HepG2 (cell line): ENCODE measurements at regions not wholly inside any gene's neighbourhood (a gene's known extent, or its start where the extent isn't known, plus 50 kb on each side); places are given as distances from the start of the nearest gene placed in this dataset.

Experiments
- ATAC-seq: fragments of 200-7000 bp; cut with Tn5 transposase; 3 replicates; pipeline ENCODE4 v1.9.1; 2020; ENCODE audit warnings: mild to moderate bottlenecking, moderate library complexity
- BruUV-seq: library from RNA; stranded (reverse); fragments of 400-500 nt; replicated peaks from 2 replicates; lab custom pipeline; 2021; lab: Mats Ljungman, UMichigan
- CTCF ChIA-PET: fragments of 300-600 bp; formaldehyde crosslinking; extraction: SDS; loops from one replicate; lab custom pipeline; 2021; ENCODE audit warnings: low total read pairs, inconsistent platforms, low intra/inter-chr PET ratio; lab: Yijun Ruan, JAX
- POLR2A ChIA-PET: fragments of 350-600 bp; sonication (Branson Sonifier 250); formaldehyde crosslinking; loops from one replicate; lab custom pipeline; 2020; ENCODE audit warnings: antibody characterized with exemption, inconsistent platforms; lab: Yijun Ruan, JAX
- DNase-seq: peaks from one replicate; pipeline ENCODE4 v3.0.0-alpha.2; 2015; ENCODE audit warnings: low spot score
- FAIRE-seq: peaks from 3 replicates; lab custom pipeline; 2011; peaks lifted over from hg19 to GRCh38; lab: Jason Lieb, UNC
- H2AFZ ChIP-seq: one replicate; pipeline ENCODE4 v1.6.1; 2011; ENCODE audit warnings: low read length, inconsistent platforms
- H3K27ac ChIP-seq: fragments of 300-600 bp; 3 replicates; pipeline ENCODE4 v1.8.0; 2011; ENCODE audit warnings: mixed run types, mild to moderate bottlenecking, mixed read lengths, low read length, inconsistent platforms; ENCODE audit not compliant: insufficient read depth; ENCODE audit errors: extremely low read length
- H3K27me3 ChIP-seq, 2 experiments: fragments of 200-600 bp in 1 of 2; 2 replicates in 1 of 2; 3 replicates in 1 of 2; pipeline versions ENCODE4 v1.6.0 to v1.8.0; 2011; ENCODE audit warnings: low read length in 2 of 2, mild to moderate bottlenecking in 2 of 2, moderate library complexity in 2 of 2, inconsistent platforms in 1 of 2; ENCODE audit not compliant: insufficient read depth in 2 of 2, control insufficient read depth in 1 of 2
- H3K36me3 ChIP-seq, 2 experiments: fragments of 200-600 bp in 1 of 2; replicated peaks in 1 of 2; 2 replicates in 1 of 2; 3 replicates in 1 of 2; pipeline versions ENCODE4 v1.5.1 to v1.8.0; 2011; ENCODE audit warnings: low read length in 2 of 2, inconsistent platforms in 1 of 2; ENCODE audit not compliant: insufficient read depth in 2 of 2, control insufficient read depth in 1 of 2
- H3K4me1 ChIP-seq: 2 replicates; pipeline ENCODE4 v1.5.1; 2012; ENCODE audit warnings: low read length, inconsistent platforms; ENCODE audit not compliant: insufficient read depth
- H3K4me2 ChIP-seq: 2 replicates; pipeline ENCODE4 v1.6.0; 2011; ENCODE audit warnings: low read depth, low read length, inconsistent platforms
- H3K4me3 ChIP-seq, 3 experiments: fragments of 200-600 bp in 1 of 3; sonication (generic), shearing (Covaris generic) in 1 of 3; replicated peaks in 1 of 3; 2 replicates each; pipeline ENCODE4 v1.5.1; 2011 to 2016; ENCODE audit warnings: low read length in 3 of 3, inconsistent platforms in 2 of 3, low read depth in 2 of 3, mild to moderate bottlenecking in 2 of 3, control low read depth in 1 of 3, mixed read lengths in 1 of 3; ENCODE audit not compliant: insufficient read depth in 1 of 3
- H3K79me2 ChIP-seq: one replicate; pipeline ENCODE4 v1.6.1; 2011; ENCODE audit warnings: low read length, inconsistent platforms; ENCODE audit not compliant: insufficient read depth
- H3K9ac ChIP-seq: 2 replicates; pipeline ENCODE4 v1.6.0; 2011; ENCODE audit warnings: mild to moderate bottlenecking, low read depth, low read length, inconsistent platforms; ENCODE audit not compliant: insufficient read depth
- H3K9me3 ChIP-seq: 2 replicates; pipeline ENCODE4 v1.5.1; 2012; ENCODE audit warnings: mild to moderate bottlenecking, low read length
- H4K20me1 ChIP-seq: 2 replicates; pipeline ENCODE4 v1.6.0; 2011; ENCODE audit warnings: inconsistent platforms, mild to moderate bottlenecking, low read length, moderate library complexity; ENCODE audit not compliant: insufficient read depth
- ETV5 ChIP-seq: IDR thresholded peaks from 2 replicates; pipeline ENCODE4 v1.6.1; 2018; ENCODE audit warnings: missing biosample characterization, missing genetic modification reagents, inconsistent platforms, borderline replicate concordance
- FOXK2 ChIP-seq: fragments of 450-650 bp; IDR thresholded peaks from 2 replicates; pipeline ENCODE4 v1.6.1; 2016
- KLF9 ChIP-seq: IDR thresholded peaks from 2 replicates; pipeline ENCODE4 v1.6.1; 2016; ENCODE audit warnings: low read depth
- MED1 ChIP-seq: sonication (generic); formaldehyde crosslinking; IDR thresholded peaks from 2 replicates; pipeline ENCODE4 v1.4.0; 2020; ENCODE audit warnings: missing genetic modification reagents
- MEF2D ChIP-seq: sonication (generic); formaldehyde crosslinking; IDR thresholded peaks from 2 replicates; pipeline ENCODE4 v1.5.1; 2020; ENCODE audit warnings: mild to moderate bottlenecking, missing genetic modification reagents
- NPAS2 ChIP-seq: sonication (generic); formaldehyde crosslinking; IDR thresholded peaks from 2 replicates; pipeline ENCODE4 v1.8.0; 2022; ENCODE audit warnings: mild to moderate bottlenecking, missing genetic modification reagents, borderline replicate concordance
- SATB2 ChIP-seq: sonication (generic); formaldehyde crosslinking; IDR thresholded peaks from 2 replicates; pipeline ENCODE4 v1.5.0; 2020; ENCODE audit warnings: missing genetic modification reagents
- TCF12 ChIP-seq, 2 experiments: fragments of 450-650 bp in 1 of 2; sonication (generic) in 1 of 2; formaldehyde crosslinking in 1 of 2; IDR thresholded peaks; 2 replicates each; pipeline versions ENCODE4 v1.6.1 to v1.8.0; 2017 to 2022; ENCODE audit warnings: antibody characterized with exemption in 1 of 2, mild to moderate bottlenecking in 1 of 2, missing genetic modification reagents in 1 of 2, moderate library complexity in 1 of 2
- ZFAT ChIP-seq: sonication (generic); formaldehyde crosslinking; conservative IDR thresholded peaks from 2 replicates; pipeline ENCODE4 v1.8.1; 2023; ENCODE audit warnings: missing genetic modification reagents, inconsistent platforms
- ZNF556 ChIP-seq: sonication (generic); formaldehyde crosslinking; IDR thresholded peaks from 2 replicates; pipeline ENCODE4 v1.4.0; 2020; ENCODE audit warnings: mild to moderate bottlenecking, missing genetic modification reagents, borderline replicate concordance
- ZNF672 ChIP-seq: sonication (generic); formaldehyde crosslinking; IDR thresholded peaks from 2 replicates; pipeline ENCODE4 v1.8.1; 2022; ENCODE audit warnings: missing genetic modification reagents
- ZNF674 ChIP-seq: sonication (generic); formaldehyde crosslinking; IDR thresholded peaks from 2 replicates; pipeline ENCODE4 v1.5.0; 2020; ENCODE audit warnings: low read depth, mild to moderate bottlenecking, missing genetic modification reagents
- ZNF75D ChIP-seq: sonication (generic); formaldehyde crosslinking; IDR thresholded peaks from 2 replicates; pipeline ENCODE4 v1.8.1; 2023; ENCODE audit warnings: missing genetic modification reagents, mild to moderate bottlenecking, borderline replicate concordance
- ZNF766 ChIP-seq: sonication (generic); formaldehyde crosslinking; IDR thresholded peaks from 2 replicates; pipeline ENCODE4 v1.5.0; 2020; ENCODE audit warnings: missing genetic modification reagents, borderline replicate concordance
- WGBS: methylation state at CpG from one replicate; pipeline ENCODE4 v1.1.6; 2017; ENCODE audit warnings: low lambda C conversion rate; 5-methylcytosine and 5-hydroxymethylcytosine counted together
- in situ Hi-C: cut with HindIII; loops from 2 replicates; pipeline ENCODE4 v1.10.0; 2017; ENCODE audit warnings: low pct_unique_long_range_greater_than_20kb; ENCODE audit not compliant: extremely low pct_ligation_motif_present
- intact Hi-C: fragments of 100-400 bp; cut with micrococcal nuclease; formaldehyde crosslinking; loops from one replicate; pipeline ENCODE4 v1.10.0; 2022; ENCODE audit not compliant: unreplicated experiment
- TF ChIP-seq, protein P1 (sequence below): sonication (generic); formaldehyde crosslinking; IDR thresholded peaks from 2 replicates; pipeline ENCODE4 v1.4.0; 2020; ENCODE audit warnings: low read depth, missing genetic modification reagents
- TF ChIP-seq, protein P2 (sequence below): sonication (generic); formaldehyde crosslinking; IDR thresholded peaks from 2 replicates; pipeline ENCODE4 v1.5.1; 2020; ENCODE audit warnings: missing genetic modification reagents, mild to moderate bottlenecking, borderline replicate concordance

DNA sequence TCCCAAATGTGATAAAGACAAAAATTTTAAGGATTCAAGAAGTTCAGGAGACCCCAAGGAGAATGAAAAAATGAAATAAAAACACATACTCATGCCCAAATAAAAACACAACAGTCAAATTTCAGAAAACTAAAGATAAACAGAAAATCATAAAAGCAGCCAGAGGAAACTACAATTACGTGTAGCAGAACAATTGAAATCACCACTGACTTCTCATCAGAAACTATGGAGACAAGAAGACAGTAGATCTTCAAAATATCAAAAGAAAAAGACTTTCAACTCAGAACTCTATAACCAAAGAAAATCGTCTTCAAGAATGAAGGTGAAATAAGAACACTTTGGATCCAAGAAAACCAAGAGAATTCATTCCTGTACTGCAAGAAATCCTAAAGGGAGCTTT is 54.9 kb downstream of the DIO3 start:
- ChIA-PET POLR2A (no interaction called here), CTCF (no interaction called here)
- H3K9ac ChIP-seq: no peak overlapping the region
- H3K9me3 ChIP-seq: no peaks in the 10 kb centered on the region
- intact Hi-C loops: no loop called here
- in situ Hi-C loops: no loop called here
- no peaks in the 10 kb centered on the region for H3K36me3 ChIP-seq
- BruUV-seq: no TSS peak
- no peaks in the 10 kb centered on the region for H4K20me1 ChIP-seq
- WGBS: 4% methylated on average over 2 of the region's 2 CpGs
- H3K27me3 ChIP-seq: peaks cover 0 to 13% of the 10 kb centered on the region in 2 experiments; a peak in 2 of 5 replicates
- no peaks in the 10 kb centered on the region for H3K79me2 ChIP-seq
- H3K4me1 ChIP-seq: no peaks in the 10 kb centered on the region
- no peak overlapping the region for H3K4me2 ChIP-seq
- no peak overlapping the region for H3K4me3 ChIP-seq
- no peak overlapping the region for H3K27ac ChIP-seq
- H2AFZ ChIP-seq: no peak overlapping the region
- DNase-seq (no peak), FAIRE-seq (no peak), ATAC-seq (no peak)
- no peak for TF ChIP-seq ZNF75D (CRISPR knock-in tag)
- TF ChIP-seq ZNF766 (CRISPR knock-in tag): no peak
- TF ChIP-seq MED1 (CRISPR knock-in tag): no peak
- TF ChIP-seq MEF2D: no peak
- TF ChIP-seq, protein P1, sequence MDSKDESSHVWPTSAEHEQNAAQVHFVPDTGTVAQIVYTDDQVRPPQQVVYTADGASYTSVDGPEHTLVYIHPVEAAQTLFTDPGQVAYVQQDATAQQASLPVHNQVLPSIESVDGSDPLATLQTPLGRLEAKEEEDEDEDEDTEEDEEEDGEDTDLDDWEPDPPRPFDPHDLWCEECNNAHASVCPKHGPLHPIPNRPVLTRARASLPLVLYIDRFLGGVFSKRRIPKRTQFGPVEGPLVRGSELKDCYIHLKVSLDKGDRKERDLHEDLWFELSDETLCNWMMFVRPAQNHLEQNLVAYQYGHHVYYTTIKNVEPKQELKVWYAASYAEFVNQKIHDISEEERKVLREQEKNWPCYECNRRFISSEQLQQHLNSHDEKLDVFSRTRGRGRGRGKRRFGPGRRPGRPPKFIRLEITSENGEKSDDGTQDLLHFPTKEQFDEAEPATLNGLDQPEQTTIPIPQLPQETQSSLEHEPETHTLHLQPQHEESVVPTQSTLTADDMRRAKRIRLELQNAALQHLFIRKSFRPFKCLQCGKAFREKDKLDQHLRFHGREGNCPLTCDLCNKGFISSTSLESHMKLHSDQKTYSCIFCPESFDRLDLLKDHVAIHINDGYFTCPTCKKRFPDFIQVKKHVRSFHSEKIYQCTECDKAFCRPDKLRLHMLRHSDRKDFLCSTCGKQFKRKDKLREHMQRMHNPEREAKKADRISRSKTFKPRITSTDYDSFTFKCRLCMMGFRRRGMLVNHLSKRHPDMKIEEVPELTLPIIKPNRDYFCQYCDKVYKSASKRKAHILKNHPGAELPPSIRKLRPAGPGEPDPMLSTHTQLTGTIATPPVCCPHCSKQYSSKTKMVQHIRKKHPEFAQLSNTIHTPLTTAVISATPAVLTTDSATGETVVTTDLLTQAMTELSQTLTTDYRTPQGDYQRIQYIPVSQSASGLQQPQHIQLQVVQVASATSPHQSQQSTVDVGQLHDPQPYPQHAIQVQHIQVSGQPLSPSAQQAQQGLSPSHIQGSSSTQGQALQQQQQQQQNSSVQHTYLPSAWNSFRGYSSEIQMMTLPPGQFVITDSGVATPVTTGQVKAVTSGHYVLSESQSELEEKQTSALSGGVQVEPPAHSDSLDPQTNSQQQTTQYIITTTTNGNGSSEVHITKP (CRISPR knock-in tag): no peak
- no peak for TF ChIP-seq FOXK2
- no peak for TF ChIP-seq NPAS2 (CRISPR knock-in tag)
- TF ChIP-seq ZNF674 (CRISPR knock-in tag): no peak
- no peak for TF ChIP-seq TCF12 (IDR thresholded peaks at IDR 0.05)
- no peak for TF ChIP-seq TCF12 (CRISPR knock-in tag; IDR thresholded peaks at IDR 0.05)
- TF ChIP-seq ETV5 (CRISPR knock-in tag): no peak
- TF ChIP-seq, protein P2, sequence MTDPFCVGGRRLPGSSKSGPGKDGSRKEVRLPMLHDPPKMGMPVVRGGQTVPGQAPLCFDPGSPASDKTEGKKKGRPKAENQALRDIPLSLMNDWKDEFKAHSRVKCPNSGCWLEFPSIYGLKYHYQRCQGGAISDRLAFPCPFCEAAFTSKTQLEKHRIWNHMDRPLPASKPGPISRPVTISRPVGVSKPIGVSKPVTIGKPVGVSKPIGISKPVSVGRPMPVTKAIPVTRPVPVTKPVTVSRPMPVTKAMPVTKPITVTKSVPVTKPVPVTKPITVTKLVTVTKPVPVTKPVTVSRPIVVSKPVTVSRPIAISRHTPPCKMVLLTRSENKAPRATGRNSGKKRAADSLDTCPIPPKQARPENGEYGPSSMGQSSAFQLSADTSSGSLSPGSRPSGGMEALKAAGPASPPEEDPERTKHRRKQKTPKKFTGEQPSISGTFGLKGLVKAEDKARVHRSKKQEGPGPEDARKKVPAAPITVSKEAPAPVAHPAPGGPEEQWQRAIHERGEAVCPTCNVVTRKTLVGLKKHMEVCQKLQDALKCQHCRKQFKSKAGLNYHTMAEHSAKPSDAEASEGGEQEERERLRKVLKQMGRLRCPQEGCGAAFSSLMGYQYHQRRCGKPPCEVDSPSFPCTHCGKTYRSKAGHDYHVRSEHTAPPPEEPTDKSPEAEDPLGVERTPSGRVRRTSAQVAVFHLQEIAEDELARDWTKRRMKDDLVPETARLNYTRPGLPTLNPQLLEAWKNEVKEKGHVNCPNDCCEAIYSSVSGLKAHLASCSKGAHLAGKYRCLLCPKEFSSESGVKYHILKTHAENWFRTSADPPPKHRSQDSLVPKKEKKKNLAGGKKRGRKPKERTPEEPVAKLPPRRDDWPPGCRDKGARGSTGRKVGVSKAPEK (CRISPR knock-in tag): no peak
- no peak for TF ChIP-seq ZFAT
- no peak for TF ChIP-seq SATB2 (CRISPR knock-in tag)
- TF ChIP-seq ZNF672 (CRISPR knock-in tag): no peak
- no peak for TF ChIP-seq ZNF556 (CRISPR knock-in tag)
- TF ChIP-seq KLF9 (CRISPR knock-in tag): no peak
